HT1080 (cell line): ENCODE measurements at regions not wholly inside any gene's neighbourhood (a gene's known extent, or its start where the extent isn't known, plus 50 kb on each side); places are given as distances from the start of the nearest gene placed in this dataset.
"Not testable (repeated sequence)": the region's sequence is repeated elsewhere in the genome, so short reads cannot be mapped to it uniquely, and the experiment has no call there.

Experiments
- DNase-seq: peaks from one replicate; pipeline ENCODE4 v3.0.0-alpha.2; 2015; ENCODE audit warnings: low read depth

GRCh38 chr12:87585882-87586557, 443.2 kb downstream of the C12orf50 start:
- DNase-seq = no peak

- not testable (repeated sequence) for DNase-seq
These were observed 450.1 kb downstream of the C12orf50 start for GRCh38 chr12:87579091-87579490.

GRCh38 chr12:87575906-87576305, 453.3 kb downstream of the C12orf50 start:
- DNase-seq = no peak

- DNase-seq = not testable (repeated sequence)
These were observed 462.3 kb downstream of the C12orf50 start for GRCh38 chr12:87566918-87567317.

GRCh38 chr12:87556985-87557384, 472.2 kb downstream of the C12orf50 start:
- DNase-seq = no peak

GRCh38 chr12:87531213-87531612, 498.0 kb downstream of the C12orf50 start:
- not testable (repeated sequence) for DNase-seq

- DNase-seq = peak; percentile 10
These were observed 499.8 kb downstream of the C12orf50 start for GRCh38 chr12:87529413-87529812.

- no peak for DNase-seq
These were observed 508.2 kb downstream of the C12orf50 start for GRCh38 chr12:87520968-87521367.

GRCh38 chr12:87518481-87518880, 510.7 kb downstream of the C12orf50 start:
- DNase-seq = peak; percentile 23

- DNase-seq = no peak
These were observed 511.2 kb downstream of the C12orf50 start for GRCh38 chr12:87518036-87518435.

- DNase-seq = no peak
These were observed 515.5 kb downstream of the C12orf50 start for GRCh38 chr12:87513536-87514280.

GRCh38 chr12:87511371-87511770, 517.8 kb downstream of the C12orf50 start:
- DNase-seq = no peak

- DNase-seq = peak; percentile 79
These were observed 519.9 kb downstream of the C12orf50 start for GRCh38 chr12:87509237-87509820.

- DNase-seq = no peak
These were observed 537.6 kb downstream of the C12orf50 start for GRCh38 chr12:87491598-87491997.

- no peak for DNase-seq
These were observed 538.1 kb downstream of the C12orf50 start for GRCh38 chr12:87491089-87491488.

- peak; percentile 11 for DNase-seq
These were observed 559.9 kb downstream of the C12orf50 start for GRCh38 chr12:87469295-87469694.

- peak; percentile 5 for DNase-seq
These were observed 561.3 kb downstream of the C12orf50 start for GRCh38 chr12:87467936-87468335.

- no peak for DNase-seq
These were observed 564.6 kb downstream of the C12orf50 start for GRCh38 chr12:87464565-87464964.

GRCh38 chr12:87444039-87444438, 585.2 kb downstream of the C12orf50 start:
- DNase-seq = peak; percentile 48

- no peak for DNase-seq
These were observed 587.7 kb downstream of the C12orf50 start for GRCh38 chr12:87441511-87441910.

- DNase-seq = peak; percentile 98
These were observed 589.0 kb downstream of the C12orf50 start for GRCh38 chr12:87439990-87440827.

- no peak for DNase-seq
These were observed 598.8 kb downstream of the C12orf50 start for GRCh38 chr12:87430444-87430843.
